ENCODE measurements at regions not wholly inside any gene's neighbourhood (a gene's known extent, or its start where the extent isn't known, plus 50 kb on each side); places are given as distances from the start of the nearest gene placed in this dataset.
"Not testable (repeated sequence)": the region's sequence is repeated elsewhere in the genome, so short reads cannot be mapped to it uniquely, and the experiment has no call there.

GRCh38 chr17:70370816-70371215 lies 201.5 kb downstream of the KCNJ2 start:
- DNase-seq (ENCODE audit: low spot score): no peak

GRCh38 chr17:70373369-70373768 lies 204.0 kb downstream of the KCNJ2 start:
- DNase-seq (ENCODE audit: low spot score): no peak

DNA sequence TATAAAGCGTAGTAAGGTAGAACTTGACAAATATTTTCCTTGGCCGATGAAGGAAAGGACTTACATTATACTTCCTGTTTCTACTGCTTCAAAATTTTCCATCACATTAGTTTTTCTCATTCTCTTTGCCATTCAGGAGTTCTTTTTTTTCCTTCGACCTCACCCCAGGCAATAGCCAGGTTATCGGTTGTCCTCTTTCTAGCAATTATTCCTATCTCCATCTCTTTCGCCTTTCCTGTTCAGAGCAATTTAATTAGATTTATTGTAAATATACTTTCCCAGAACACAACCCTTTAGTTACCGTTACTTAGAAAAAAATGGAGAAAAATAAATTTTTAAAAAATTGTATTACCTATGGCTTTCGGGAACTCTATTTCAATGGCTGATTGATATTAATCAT lies 205.2 kb downstream of the KCNJ2 start:
- no peak for DNase-seq (ENCODE audit: low spot score)

- DNase-seq (ENCODE audit: low spot score): no peak
These were observed 206.1 kb downstream of the KCNJ2 start for GRCh38 chr17:70375406-70375805.

GRCh38 chr17:70375813-70376770 lies 206.8 kb downstream of the KCNJ2 start:
- DNase-seq (ENCODE audit: low spot score): no peak

- no peak for DNase-seq (ENCODE audit: low spot score)
These were observed 208.3 kb downstream of the KCNJ2 start for GRCh38 chr17:70377654-70378053.

DNA sequence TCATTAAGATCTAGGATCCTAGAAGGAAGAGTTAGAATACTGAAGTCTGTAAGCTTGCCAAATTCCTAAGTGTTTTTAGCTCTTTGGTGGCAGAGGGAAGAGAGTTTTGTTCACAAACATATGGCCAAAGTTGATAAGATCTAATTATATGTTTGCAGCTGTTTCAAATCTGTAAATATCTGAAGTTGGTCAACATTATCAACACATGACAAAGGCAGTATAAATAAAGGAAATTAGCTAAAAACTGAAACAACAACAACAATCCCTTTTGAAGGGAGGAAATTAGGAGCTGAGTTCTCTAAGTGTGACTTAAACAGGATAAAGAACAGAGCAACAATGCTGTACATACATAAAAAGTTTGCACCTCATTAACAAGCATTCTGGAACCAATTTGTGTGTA lies 208.7 kb downstream of the KCNJ2 start:
- no peak for DNase-seq (ENCODE audit: low spot score)

GRCh38 chr17:70379945-70380344 lies 210.6 kb downstream of the KCNJ2 start:
- no peak for DNase-seq (ENCODE audit: low spot score)

- not testable (repeated sequence) for DNase-seq (ENCODE audit: low spot score)
These were observed 212.6 kb downstream of the KCNJ2 start for GRCh38 chr17:70381916-70382315.

DNA sequence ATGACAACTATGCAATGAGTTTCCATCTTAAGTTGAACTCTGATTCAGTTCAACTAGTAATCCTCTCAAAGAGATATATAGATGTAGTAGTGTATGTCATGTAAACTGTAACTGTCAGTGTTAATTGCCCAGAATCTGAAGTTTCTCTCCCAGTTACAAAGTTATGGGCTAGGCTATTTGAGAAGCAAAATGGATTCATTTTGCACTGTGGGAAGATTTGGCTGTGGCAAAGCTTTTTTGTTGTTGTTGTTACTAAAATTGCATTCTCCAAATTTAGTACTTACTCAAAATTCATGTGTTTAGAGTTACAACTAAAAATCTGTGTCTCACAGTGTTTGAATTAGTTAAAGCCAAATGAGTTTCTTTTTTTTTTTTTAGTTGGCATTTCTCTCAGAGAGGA lies 219.0 kb downstream of the KCNJ2 start:
- no peak for DNase-seq (ENCODE audit: low spot score)

- DNase-seq (ENCODE audit: low spot score): not testable (repeated sequence)
These were observed 220.0 kb downstream of the KCNJ2 start for GRCh38 chr17:70389232-70389757.

- DNase-seq (ENCODE audit: low spot score): no peak
These were observed 220.7 kb downstream of the KCNJ2 start for GRCh38 chr17:70390049-70390448.

- DNase-seq (ENCODE audit: low spot score): no peak
These were observed 225.3 kb downstream of the KCNJ2 start for GRCh38 chr17:70394473-70395232.

DNA sequence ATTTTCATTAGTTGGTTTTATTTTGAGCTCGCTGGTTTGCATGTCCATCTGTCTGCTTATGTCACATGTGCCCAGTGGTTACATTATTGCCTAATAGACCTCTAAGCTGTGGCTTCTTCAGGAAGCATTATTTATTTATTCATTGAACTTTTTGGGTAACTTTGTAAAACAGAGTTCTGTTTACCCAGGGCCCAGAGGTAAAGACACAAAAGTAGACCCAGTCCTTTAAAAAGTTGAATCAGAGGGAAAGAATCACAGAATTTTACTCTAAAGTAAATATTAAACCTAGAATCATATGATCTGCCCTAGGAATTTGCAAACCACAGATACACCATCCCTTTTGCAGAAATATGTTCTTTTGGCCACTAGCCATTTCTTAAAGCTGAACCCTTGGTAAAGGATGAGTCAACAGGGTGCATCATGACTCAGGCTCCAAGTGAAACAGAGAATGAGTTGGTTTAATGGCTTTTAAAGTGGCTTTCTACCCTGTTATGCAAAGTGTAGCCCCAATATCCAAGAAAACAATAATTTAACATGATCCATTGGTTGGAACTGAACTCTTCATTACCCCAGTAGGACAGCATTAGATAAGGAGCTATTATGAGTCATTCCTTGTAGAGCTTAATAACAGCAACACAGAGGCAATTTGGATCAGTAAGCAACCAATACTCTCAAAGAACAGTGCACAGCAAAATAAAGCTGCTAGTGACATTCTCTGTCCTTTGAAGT lies 236.3 kb downstream of the KCNJ2 start:
- peak; percentile 98 for DNase-seq (ENCODE audit: low spot score)

- no peak for DNase-seq (ENCODE audit: low spot score)
These were observed 238.2 kb downstream of the KCNJ2 start for GRCh38 chr17:70407506-70407905.

GRCh38 chr17:70408768-70409167 lies 239.4 kb downstream of the KCNJ2 start:
- no peak for DNase-seq (ENCODE audit: low spot score)

GRCh38 chr17:70414300-70414699 lies 245.0 kb downstream of the KCNJ2 start:
- no peak for DNase-seq (ENCODE audit: low spot score)

GRCh38 chr17:70420861-70421445 lies 251.6 kb downstream of the KCNJ2 start:
- no peak for DNase-seq (ENCODE audit: low spot score)

DNA sequence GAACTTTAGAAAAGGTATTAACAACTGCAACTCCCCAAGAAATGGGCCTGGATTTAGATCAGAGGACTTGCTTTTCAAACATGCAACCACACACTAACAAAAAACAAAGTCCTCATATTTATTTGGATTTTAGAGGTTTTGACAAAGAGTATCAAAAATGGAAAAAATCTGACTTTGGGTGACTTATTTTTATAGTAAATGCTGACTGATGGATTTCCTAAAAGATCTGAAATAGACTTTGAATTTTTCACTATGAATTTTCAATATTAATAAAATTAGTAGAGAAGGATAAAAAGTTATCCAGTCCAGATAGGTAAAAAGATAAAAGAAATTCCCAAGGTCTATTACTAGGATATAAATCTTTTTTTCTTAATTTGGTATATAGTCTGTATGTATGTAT lies 253.5 kb downstream of the KCNJ2 start:
- DNase-seq (ENCODE audit: low spot score): no peak

GRCh38 chr17:70423562-70423961 lies 254.2 kb downstream of the KCNJ2 start:
- no peak for DNase-seq (ENCODE audit: low spot score)

- DNase-seq (ENCODE audit: low spot score): no peak
These were observed 257.4 kb downstream of the KCNJ2 start for GRCh38 chr17:70426752-70427151.

All from H4 (cell line).